AG09319 (cell line): ENCODE measurements at regions not wholly inside any gene's neighbourhood (a gene's known extent, or its start where the extent isn't known, plus 50 kb on each side); places are given as distances from the start of the nearest gene placed in this dataset.

ENCODE experiments used
- DNase-seq: peaks from one replicate; pipeline ENCODE4 v3.0.0-alpha.2; 2010; ENCODE audit warnings: low read depth; ENCODE audit errors: extremely low read depth
- TF ChIP-seq, protein P1 (sequence below): IDR thresholded peaks from 2 replicates; pipeline ENCODE4 v1.5.1; 2011; ENCODE audit warnings: low read depth, mild to moderate bottlenecking, inconsistent platforms, low read length, moderate library complexity

DNA sequence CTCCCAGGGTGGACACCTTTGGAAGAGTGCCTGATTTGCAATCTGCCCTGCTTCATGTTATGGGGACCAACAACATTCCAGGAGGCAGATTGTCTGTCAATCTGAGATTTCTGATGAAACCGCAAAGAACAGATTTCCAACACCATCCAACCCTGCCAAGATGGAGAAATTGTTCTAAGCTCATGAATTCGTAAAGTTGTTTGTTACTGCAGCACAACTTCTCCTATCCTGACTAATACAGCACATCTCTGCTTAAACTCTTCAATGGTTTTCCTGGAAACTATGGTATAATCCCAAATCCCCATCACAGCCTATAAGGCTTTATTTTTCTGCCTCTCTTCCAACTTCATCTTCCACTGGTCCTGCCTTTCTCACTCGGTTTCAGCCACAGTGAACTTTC is 210.3 kb upstream of the TSHZ3 start:
- TF ChIP-seq, protein P1, sequence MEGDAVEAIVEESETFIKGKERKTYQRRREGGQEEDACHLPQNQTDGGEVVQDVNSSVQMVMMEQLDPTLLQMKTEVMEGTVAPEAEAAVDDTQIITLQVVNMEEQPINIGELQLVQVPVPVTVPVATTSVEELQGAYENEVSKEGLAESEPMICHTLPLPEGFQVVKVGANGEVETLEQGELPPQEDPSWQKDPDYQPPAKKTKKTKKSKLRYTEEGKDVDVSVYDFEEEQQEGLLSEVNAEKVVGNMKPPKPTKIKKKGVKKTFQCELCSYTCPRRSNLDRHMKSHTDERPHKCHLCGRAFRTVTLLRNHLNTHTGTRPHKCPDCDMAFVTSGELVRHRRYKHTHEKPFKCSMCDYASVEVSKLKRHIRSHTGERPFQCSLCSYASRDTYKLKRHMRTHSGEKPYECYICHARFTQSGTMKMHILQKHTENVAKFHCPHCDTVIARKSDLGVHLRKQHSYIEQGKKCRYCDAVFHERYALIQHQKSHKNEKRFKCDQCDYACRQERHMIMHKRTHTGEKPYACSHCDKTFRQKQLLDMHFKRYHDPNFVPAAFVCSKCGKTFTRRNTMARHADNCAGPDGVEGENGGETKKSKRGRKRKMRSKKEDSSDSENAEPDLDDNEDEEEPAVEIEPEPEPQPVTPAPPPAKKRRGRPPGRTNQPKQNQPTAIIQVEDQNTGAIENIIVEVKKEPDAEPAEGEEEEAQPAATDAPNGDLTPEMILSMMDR, result no peak
- no peak for DNase-seq

DNA sequence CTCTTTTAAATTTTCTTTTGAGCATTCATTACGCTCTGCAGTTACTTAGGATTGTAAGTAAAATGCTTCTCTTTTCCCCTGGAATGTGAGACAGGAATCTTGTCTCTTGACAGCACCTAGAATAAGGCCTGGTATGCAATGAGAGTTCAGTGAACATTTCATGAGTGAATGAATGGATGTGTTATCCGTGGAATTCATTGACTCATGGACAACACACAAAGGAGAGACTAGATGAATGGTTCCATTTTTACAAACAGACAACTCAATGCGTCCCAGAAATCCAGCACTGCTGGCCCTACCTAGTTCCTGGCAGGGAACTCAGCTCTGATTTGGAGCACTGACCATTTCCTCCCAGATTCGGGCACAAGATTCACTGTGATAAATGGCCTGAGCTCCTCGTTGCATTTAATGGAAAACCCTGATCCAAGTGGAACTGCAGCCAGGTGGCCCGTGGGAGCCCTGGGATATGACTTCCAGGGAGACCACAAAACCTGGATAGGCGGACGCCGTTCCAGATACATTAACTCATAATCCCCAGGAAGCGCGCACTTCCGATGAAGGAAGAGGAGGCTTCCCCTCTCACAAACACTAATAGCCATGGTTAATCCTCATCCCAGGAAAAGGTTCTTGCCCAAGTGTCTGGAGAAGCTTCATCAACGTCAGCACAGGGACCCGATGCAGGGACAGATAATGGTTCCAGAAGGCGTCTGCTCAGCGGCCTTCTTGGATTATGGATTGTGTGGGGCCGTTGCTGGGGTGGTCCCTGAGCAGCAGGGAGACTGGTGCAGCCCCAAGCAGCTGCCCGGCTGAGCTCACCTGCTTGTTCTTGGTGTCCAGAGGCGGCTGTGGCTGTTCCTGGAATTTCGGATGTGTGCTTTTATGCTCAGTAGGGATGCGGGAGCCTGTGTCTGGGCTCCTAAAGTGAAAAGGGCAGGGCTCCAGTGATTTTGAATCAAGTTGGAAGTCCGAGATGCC is 211.1 kb upstream of the TSHZ3 start:
- TF ChIP-seq, protein P1, result no peak
- no peak for DNase-seq

DNA sequence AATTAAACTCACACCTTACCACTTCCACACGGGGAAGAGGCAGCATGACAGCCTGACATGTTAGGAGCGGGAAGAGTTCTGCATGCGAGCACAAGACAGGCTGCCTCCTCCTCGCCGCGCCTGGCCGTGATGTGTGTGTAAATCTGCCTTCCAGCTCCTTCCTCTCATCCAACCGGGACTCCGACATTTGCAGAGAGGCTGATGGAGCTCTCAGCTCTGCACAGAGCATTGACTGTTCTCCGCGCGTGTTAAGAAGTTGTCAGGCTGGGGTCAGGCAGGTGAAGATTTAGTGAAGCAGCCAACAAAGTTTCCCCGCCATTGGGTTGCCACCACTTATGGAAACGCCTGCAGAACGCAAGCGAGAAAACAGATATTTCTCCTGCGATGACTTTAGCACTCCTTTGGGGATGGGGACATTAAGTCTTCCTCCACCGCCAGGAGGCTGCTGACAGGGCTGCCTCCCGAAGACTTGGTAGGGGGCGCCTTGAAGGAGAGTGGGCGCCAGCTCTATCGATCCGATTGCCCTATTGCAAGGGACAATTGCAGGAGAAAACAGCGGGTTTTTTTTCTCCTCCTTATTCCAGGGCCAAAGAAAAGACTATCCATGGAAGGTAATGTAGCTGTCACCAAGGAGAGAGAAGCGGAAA is 213.9 kb upstream of the TSHZ3 start:
- DNase-seq, result no peak
- TF ChIP-seq, protein P1, result no peak

DNA sequence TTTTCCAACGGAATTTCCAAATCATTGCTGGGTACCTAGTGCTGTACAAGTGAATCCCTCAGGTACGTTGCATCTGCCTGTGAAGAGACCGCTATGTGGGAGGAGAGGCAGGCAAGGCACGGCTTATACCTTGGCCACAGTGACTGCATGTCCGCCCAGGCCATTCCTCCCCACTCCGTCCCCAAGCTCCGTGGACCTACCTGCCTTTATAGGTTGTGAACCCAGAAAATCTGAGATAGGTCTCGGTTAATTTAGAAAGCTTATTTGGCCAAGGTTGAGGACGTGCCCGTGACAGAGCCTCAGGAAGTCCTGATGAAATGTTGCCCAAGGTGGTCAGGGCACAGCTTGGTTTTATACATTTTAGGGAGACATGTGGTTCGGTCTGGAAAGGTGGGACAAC is 218.5 kb upstream of the TSHZ3 start:
- DNase-seq, result no peak
- TF ChIP-seq, protein P1, result no peak

DNA sequence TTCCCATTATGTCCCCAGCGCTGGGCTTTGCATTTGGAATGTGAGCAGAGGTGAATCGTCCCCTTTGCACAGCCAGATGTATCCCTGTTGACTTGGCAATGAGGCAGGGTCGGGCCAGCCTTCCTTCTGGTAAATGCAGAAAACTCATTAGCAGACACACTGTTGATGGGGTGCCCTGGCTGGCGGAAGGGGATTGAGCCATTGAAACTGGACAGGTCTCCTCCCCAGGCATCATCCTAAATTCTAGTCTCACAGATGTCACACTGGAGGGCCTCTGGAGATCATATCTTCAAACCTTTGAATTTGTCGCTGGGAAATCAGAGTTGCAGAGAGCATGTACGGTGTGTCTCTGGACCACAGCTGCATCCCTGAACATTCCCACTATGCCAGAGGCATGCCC is 219.5 kb upstream of the TSHZ3 start:
- TF ChIP-seq, protein P1, result no peak
- DNase-seq, result no peak

DNA sequence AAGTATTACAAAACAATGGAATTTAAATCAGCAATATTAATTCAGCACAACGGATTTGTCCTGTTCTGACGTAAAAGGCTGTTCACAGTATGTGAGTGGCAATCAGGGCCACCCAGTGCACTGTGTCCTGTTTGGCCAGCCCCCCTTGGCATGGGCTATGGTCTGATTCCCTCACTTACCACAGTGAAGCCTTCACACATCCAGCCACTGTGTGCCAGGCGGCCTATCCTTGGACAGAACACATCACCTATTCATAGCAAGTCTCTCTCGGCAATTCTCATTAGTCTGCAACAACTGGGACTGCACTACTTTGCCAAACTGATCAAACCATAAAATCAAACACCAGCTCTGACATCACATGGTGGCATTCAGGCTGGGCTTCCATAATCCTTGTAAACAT is 221.5 kb upstream of the TSHZ3 start:
- no peak for DNase-seq
- TF ChIP-seq, protein P1, result no peak

DNA sequence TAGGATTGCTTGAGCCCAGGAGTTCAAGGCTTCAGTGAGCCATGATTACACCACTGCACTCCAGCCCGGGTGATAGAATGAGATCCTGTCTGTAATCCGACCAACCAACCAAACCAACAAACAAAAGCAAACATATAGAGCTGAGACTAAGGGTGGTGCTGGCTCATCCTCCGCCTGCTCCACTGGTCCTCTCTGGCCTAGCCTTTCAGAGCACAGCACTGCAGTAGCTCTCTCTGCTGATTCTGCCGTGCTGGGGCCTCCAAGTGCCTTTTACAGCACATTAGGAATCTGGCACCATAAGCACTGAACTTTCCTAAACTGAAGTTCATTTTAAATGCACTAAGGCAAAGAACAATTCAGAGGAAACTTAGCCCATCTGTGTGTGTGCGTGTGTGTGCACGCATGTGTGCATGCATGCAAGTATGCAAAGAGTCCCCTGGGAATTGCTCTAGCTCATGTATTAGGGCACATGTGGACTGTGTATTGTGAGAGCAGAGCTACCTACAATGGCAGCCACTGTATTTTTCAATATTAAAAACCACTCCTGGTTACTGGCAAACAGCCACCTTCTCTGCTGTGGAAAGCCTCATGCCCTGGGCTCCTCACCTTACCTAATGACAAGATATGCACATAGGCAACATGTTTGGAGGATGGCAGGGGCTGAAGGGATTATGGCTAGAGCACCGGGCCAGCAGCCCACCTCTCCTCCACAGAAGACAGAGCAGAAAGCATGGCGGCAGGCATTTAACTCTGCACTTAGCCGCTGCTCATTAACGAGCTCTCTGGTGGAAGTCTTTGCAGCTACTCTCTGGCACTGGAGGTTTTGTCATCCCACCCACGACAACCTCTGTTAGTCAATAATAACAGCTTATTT is 223.1 kb upstream of the TSHZ3 start:
- TF ChIP-seq, protein P1, result no peak

More for the DNA sequence above, 223.1 kb upstream of the TSHZ3 start:
- DNase-seq, result no peak
